ENCODE measurements at regions not wholly inside any gene's neighbourhood (a gene's known extent, or its start where the extent isn't known, plus 50 kb on each side); places are given as distances from the start of the nearest gene placed in this dataset.

DNA sequence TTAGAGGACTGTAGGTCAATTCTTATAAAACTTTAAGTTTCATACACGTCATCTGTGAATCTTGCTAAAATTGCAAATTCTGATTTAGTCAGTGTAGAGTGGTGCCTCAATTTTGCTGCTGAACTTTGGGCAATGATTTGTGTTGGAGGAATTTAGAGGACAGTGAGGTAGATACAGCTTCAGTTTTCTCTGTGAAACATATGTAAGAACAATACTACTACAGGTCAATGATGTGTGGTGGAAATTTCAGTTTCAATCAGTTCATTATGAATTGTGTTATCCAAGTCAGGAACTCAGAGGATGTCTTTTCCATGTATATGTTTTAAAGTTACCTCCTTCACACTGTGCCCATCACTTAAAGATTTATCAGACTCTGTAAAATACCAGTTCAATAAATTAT lies 1597.8 kb upstream of the PCDH10 start (continued):
- TF ChIP-seq ESRRA (IDR thresholded peaks at IDR 0.05; ENCODE audit: borderline replicate concordance, low read length) (no peak), JUNB (IDR thresholded peaks at IDR 0.05) (no peak), RCOR1 (IDR thresholded peaks at IDR 0.05; ENCODE audit: low read depth, low read length) (no peak), JUN (IDR thresholded peaks at IDR 0.05) (no peak)
- TF ChIP-seq, protein P1, sequence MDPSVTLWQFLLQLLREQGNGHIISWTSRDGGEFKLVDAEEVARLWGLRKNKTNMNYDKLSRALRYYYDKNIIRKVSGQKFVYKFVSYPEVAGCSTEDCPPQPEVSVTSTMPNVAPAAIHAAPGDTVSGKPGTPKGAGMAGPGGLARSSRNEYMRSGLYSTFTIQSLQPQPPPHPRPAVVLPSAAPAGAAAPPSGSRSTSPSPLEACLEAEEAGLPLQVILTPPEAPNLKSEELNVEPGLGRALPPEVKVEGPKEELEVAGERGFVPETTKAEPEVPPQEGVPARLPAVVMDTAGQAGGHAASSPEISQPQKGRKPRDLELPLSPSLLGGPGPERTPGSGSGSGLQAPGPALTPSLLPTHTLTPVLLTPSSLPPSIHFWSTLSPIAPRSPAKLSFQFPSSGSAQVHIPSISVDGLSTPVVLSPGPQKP (IDR thresholded peaks at IDR 0.05; ENCODE audit: low read depth, low read length): no peak
- TF ChIP-seq, protein P2, sequence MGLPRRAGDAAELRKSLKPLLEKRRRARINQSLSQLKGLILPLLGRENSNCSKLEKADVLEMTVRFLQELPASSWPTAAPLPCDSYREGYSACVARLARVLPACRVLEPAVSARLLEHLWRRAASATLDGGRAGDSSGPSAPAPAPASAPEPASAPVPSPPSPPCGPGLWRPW (IDR thresholded peaks at IDR 0.05): no peak

DNA sequence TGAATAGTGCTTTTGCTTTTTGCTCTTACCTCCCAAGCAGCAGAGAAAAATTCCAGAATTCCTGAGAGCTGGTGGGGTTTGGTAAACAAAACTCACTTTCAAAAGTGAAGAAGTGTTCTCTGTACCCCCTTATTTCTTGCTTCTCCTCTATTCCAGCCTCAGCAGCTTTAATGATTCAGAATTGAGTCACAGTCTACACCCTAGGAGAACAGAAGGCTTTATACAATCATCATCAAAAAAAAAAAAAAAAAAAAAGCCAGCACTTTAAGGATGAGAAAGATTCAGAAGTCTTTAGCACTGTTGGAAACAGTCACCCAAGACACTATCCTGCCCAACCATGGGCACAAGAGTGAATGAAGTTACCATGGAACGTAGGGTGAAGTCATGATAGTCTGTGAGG lies 1583.1 kb upstream of the PCDH10 start:
- 7% methylated on average over 1 of the region's 1 CpG for WGBS (ENCODE audit: missing lambda C conversion rate)
- Histone ChIP-seq H3K4me3 (no peak overlapping the region), H3K27ac (no peak overlapping the region), H3K9me3 (no peaks in the 10 kb centered on the region), H3K4me2 (no peak overlapping the region), H3K4me1 (no peaks in the 10 kb centered on the region)
- ATAC-seq (no peak), DNase-seq (ENCODE audit: low read depth in 1 of 2, low spot score in 1 of 2) (no peak), FAIRE-seq (no peak)
- ChIA-PET POLR2A (no interaction called here), CTCF (interaction anchor here (0.5 kb wide), 1 partner anchor 352 kb away, joined by 3 read pairs; no protein-coding TSS in a partner anchor)
- no peak for TF ChIP-seq MYC (IDR thresholded peaks at IDR 0.05; ENCODE audit: borderline replicate concordance, low read length)
- TF ChIP-seq RAD21 (conservative IDR thresholded peaks at IDR 0.05 in 1 of 2, IDR thresholded peaks at IDR 0.05 in 1 of 2): no peak
- TF ChIP-seq RFX5 (IDR thresholded peaks at IDR 0.05): no peak

DNA sequence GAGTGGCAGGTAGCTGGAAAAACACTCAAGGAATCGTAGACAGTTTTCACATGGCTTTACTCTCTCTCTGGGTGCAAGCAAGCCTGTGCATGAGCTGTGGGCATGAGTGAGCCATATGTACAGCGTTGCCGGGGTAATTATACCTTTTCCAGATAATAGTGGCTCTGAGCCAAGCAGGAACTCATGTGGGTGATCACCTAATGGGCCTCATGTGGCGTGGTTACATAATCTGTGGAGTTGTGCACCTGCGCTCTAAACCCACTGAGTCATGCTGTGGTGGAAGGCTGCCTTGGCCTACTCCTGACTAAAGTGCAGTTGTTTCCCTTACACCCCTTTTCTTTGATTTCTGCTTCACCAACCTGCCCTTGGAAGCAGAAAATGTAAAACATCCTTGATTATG lies 1564.5 kb upstream of the PCDH10 start:
- H3K4me2 ChIP-seq: no peak overlapping the region
- TF ChIP-seq NFE2L2 (conservative IDR thresholded peaks at IDR 0.05; ENCODE audit: low read length): no peak
- TF ChIP-seq JUNB (IDR thresholded peaks at IDR 0.05): no peak
- TF ChIP-seq, protein P3, sequence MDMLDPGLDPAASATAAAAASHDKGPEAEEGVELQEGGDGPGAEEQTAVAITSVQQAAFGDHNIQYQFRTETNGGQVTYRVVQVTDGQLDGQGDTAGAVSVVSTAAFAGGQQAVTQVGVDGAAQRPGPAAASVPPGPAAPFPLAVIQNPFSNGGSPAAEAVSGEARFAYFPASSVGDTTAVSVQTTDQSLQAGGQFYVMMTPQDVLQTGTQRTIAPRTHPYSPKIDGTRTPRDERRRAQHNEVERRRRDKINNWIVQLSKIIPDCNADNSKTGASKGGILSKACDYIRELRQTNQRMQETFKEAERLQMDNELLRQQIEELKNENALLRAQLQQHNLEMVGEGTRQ (IDR thresholded peaks at IDR 0.05): no peak
- no peak for TF ChIP-seq FOSB (CRISPR knock-in tag; IDR thresholded peaks at IDR 0.05)
- no peak for TF ChIP-seq KDM1A (IDR thresholded peaks at IDR 0.05; ENCODE audit: low read depth)
- TF ChIP-seq NPAS2 (CRISPR knock-in tag; IDR thresholded peaks at IDR 0.05; ENCODE audit: borderline replicate concordance): no peak
- TF ChIP-seq, protein P2 (IDR thresholded peaks at IDR 0.05): no peak
- TF ChIP-seq, protein P4, sequence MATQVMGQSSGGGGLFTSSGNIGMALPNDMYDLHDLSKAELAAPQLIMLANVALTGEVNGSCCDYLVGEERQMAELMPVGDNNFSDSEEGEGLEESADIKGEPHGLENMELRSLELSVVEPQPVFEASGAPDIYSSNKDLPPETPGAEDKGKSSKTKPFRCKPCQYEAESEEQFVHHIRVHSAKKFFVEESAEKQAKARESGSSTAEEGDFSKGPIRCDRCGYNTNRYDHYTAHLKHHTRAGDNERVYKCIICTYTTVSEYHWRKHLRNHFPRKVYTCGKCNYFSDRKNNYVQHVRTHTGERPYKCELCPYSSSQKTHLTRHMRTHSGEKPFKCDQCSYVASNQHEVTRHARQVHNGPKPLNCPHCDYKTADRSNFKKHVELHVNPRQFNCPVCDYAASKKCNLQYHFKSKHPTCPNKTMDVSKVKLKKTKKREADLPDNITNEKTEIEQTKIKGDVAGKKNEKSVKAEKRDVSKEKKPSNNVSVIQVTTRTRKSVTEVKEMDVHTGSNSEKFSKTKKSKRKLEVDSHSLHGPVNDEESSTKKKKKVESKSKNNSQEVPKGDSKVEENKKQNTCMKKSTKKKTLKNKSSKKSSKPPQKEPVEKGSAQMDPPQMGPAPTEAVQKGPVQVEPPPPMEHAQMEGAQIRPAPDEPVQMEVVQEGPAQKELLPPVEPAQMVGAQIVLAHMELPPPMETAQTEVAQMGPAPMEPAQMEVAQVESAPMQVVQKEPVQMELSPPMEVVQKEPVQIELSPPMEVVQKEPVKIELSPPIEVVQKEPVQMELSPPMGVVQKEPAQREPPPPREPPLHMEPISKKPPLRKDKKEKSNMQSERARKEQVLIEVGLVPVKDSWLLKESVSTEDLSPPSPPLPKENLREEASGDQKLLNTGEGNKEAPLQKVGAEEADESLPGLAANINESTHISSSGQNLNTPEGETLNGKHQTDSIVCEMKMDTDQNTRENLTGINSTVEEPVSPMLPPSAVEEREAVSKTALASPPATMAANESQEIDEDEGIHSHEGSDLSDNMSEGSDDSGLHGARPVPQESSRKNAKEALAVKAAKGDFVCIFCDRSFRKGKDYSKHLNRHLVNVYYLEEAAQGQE (IDR thresholded peaks at IDR 0.05): no peak
- TF ChIP-seq PHF8 (IDR thresholded peaks at IDR 0.05; ENCODE audit: borderline replicate concordance, low read depth): no peak
- no peak for TF ChIP-seq ZSCAN20 (CRISPR knock-in tag; IDR thresholded peaks at IDR 0.05)
- no peak for TF ChIP-seq RCOR1 (IDR thresholded peaks at IDR 0.05; ENCODE audit: low read depth, low read length)
- no peak for ATAC-seq
- WGBS (ENCODE audit: missing lambda C conversion rate): 48% methylated on average over 5 of the region's 5 CpGs
- no peak for FAIRE-seq
- H3K9me3 ChIP-seq: no peaks in the 10 kb centered on the region
- ChIA-PET CTCF (no interaction called here), POLR2A (no interaction called here)
- no peak overlapping the region for H3K4me3 ChIP-seq
- no peak for DNase-seq (ENCODE audit: low read depth in 1 of 2, low spot score in 1 of 2)
- no peak overlapping the region for H3K27ac ChIP-seq
- H3K4me1 ChIP-seq: no peaks in the 10 kb centered on the region

Data from A549 (cell line).